Liver (tissue), 3 donors: ENCODE measurements at regions not wholly inside any gene's neighbourhood (a gene's known extent, or its start where the extent isn't known, plus 50 kb on each side); places are given as distances from the start of the nearest gene placed in this dataset.

ENCODE experiments used
- FOXA1 ChIP-seq: IDR thresholded peaks from 2 replicates; pipeline ENCODE4 v1.6.1; 2016; ENCODE audit warnings: antibody characterized with exemption
- SP1 ChIP-seq: IDR thresholded peaks from 2 replicates; pipeline ENCODE4 v1.6.1; 2018; ENCODE audit warnings: antibody characterized with exemption, mild to moderate bottlenecking
- TF ChIP-seq, protein P1 (sequence below): fragments of 150-350 bp; IDR thresholded peaks from 2 replicates; pipeline ENCODE4 v1.5.1; 2017; ENCODE audit warnings: improper control_type of control experiment, low read depth, low read length; ENCODE audit not compliant: missing input control
- TF ChIP-seq, protein P2 (sequence below): IDR thresholded peaks from 2 replicates; pipeline ENCODE4 v1.6.1; 2016; ENCODE audit warnings: antibody characterized with exemption, mild to moderate bottlenecking
- TF ChIP-seq, protein P3 (sequence below): IDR thresholded peaks from 2 replicates; pipeline ENCODE4 v1.6.1; 2016; ENCODE audit warnings: antibody characterized with exemption
- donor health status: healthy.
- donor health status: healthy.

DNA sequence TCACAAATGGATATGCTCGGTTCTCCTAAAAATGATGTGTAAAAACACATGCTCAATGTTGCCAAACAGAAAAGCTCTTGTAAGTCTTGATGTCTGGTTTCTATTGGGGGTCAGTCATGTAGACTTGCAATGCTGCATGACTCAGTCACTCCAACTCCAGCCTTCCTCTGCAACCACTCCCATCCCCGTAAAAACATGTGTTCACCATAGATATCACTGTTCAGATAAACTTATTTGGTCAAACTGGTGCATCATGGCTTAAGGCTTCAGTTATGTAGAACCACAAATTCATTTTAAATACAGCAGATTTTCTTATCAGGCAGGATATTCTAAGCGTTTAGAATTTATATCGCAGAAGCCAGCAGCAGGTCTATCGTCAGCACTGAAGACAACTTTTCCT is 298.4 kb upstream of the LUZP2 start:
- TF ChIP-seq, protein P1, sequence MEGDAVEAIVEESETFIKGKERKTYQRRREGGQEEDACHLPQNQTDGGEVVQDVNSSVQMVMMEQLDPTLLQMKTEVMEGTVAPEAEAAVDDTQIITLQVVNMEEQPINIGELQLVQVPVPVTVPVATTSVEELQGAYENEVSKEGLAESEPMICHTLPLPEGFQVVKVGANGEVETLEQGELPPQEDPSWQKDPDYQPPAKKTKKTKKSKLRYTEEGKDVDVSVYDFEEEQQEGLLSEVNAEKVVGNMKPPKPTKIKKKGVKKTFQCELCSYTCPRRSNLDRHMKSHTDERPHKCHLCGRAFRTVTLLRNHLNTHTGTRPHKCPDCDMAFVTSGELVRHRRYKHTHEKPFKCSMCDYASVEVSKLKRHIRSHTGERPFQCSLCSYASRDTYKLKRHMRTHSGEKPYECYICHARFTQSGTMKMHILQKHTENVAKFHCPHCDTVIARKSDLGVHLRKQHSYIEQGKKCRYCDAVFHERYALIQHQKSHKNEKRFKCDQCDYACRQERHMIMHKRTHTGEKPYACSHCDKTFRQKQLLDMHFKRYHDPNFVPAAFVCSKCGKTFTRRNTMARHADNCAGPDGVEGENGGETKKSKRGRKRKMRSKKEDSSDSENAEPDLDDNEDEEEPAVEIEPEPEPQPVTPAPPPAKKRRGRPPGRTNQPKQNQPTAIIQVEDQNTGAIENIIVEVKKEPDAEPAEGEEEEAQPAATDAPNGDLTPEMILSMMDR: no peak
- TF ChIP-seq, protein P2, sequence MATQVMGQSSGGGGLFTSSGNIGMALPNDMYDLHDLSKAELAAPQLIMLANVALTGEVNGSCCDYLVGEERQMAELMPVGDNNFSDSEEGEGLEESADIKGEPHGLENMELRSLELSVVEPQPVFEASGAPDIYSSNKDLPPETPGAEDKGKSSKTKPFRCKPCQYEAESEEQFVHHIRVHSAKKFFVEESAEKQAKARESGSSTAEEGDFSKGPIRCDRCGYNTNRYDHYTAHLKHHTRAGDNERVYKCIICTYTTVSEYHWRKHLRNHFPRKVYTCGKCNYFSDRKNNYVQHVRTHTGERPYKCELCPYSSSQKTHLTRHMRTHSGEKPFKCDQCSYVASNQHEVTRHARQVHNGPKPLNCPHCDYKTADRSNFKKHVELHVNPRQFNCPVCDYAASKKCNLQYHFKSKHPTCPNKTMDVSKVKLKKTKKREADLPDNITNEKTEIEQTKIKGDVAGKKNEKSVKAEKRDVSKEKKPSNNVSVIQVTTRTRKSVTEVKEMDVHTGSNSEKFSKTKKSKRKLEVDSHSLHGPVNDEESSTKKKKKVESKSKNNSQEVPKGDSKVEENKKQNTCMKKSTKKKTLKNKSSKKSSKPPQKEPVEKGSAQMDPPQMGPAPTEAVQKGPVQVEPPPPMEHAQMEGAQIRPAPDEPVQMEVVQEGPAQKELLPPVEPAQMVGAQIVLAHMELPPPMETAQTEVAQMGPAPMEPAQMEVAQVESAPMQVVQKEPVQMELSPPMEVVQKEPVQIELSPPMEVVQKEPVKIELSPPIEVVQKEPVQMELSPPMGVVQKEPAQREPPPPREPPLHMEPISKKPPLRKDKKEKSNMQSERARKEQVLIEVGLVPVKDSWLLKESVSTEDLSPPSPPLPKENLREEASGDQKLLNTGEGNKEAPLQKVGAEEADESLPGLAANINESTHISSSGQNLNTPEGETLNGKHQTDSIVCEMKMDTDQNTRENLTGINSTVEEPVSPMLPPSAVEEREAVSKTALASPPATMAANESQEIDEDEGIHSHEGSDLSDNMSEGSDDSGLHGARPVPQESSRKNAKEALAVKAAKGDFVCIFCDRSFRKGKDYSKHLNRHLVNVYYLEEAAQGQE: no peak
- TF ChIP-seq FOXA1: no peak
- TF ChIP-seq, protein P3, sequence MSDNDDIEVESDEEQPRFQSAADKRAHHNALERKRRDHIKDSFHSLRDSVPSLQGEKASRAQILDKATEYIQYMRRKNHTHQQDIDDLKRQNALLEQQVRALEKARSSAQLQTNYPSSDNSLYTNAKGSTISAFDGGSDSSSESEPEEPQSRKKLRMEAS: no peak
- no peak for TF ChIP-seq SP1
